CD14-positive monocyte (primary cell): ENCODE measurements at regions not wholly inside any gene's neighbourhood (a gene's known extent, or its start where the extent isn't known, plus 50 kb on each side); places are given as distances from the start of the nearest gene placed in this dataset.

Source experiments
- DNase-seq, 3 donors: peaks; one replicate each; pipeline ENCODE4 v3.0.0-alpha.2; 2011 to 2022
- H2AFZ ChIP-seq: 2 replicates; pipeline ENCODE4 v1.6.0; 2012; ENCODE audit warnings: mild to moderate bottlenecking, low read depth, low read length, inconsistent platforms; ENCODE audit not compliant: insufficient read depth, poor library complexity, severe bottlenecking
- H3K27ac ChIP-seq, 2 donors: 1 replicate in 1 of 2; 2 replicates in 1 of 2; pipeline ENCODE4 v1.5.1; 2012 to 2013; ENCODE audit warnings: low read length in 2 of 2, control low read depth in 1 of 2, inconsistent platforms in 1 of 2, low read depth in 1 of 2, mild to moderate bottlenecking in 1 of 2
- H3K27me3 ChIP-seq, 2 donors: one replicate each; pipeline versions ENCODE4 v1.6.0 to v1.6.1; 2011 to 2013; ENCODE audit warnings: low read length in 2 of 2; ENCODE audit not compliant: control insufficient read depth in 2 of 2, insufficient read depth in 2 of 2
- H3K36me3 ChIP-seq, 2 donors: replicated peaks in 1 of 2; 1 replicate in 1 of 2; 2 replicates in 1 of 2; pipeline versions ENCODE4 v1.5.1 to v1.6.1; 2012 to 2013; ENCODE audit warnings: low read length in 2 of 2, control low read depth in 1 of 2, inconsistent platforms in 1 of 2, mild to moderate bottlenecking in 1 of 2; ENCODE audit not compliant: insufficient read depth in 2 of 2, control insufficient read depth in 1 of 2
- H3K4me1 ChIP-seq, 2 donors: 1 replicate in 1 of 2; 2 replicates in 1 of 2; pipeline versions ENCODE4 v1.5.1 to v1.6.1; 2012 to 2013; ENCODE audit warnings: low read length in 2 of 2, control low read depth in 1 of 2, inconsistent platforms in 1 of 2, mild to moderate bottlenecking in 1 of 2, moderate library complexity in 1 of 2; ENCODE audit not compliant: insufficient read depth in 2 of 2, control insufficient read depth in 1 of 2
- H3K4me2 ChIP-seq: replicated peaks from 2 replicates; pipeline ENCODE3; 2012; ENCODE audit warnings: low read length, moderate library complexity, mild to moderate bottlenecking; ENCODE audit not compliant: poor library complexity, severe bottlenecking; ENCODE audit errors: extremely low read depth
- H3K4me3 ChIP-seq, 3 experiments: fragments of 200-600 bp in 1 of 3; sonication (generic) in 1 of 3; replicated peaks in 1 of 3; 1 replicate in 2 of 3; 2 replicates in 1 of 3; pipeline ENCODE4 v1.5.1; 2011 to 2013; ENCODE audit warnings: low read length in 3 of 3, mild to moderate bottlenecking in 3 of 3, control low read depth in 2 of 3, low read depth in 2 of 3, inconsistent platforms in 1 of 3, moderate library complexity in 1 of 3
- H3K79me2 ChIP-seq: 2 replicates; pipeline ENCODE4 v1.6.0; 2012; ENCODE audit warnings: mild to moderate bottlenecking, control low read depth, inconsistent platforms, low read length, moderate library complexity; ENCODE audit not compliant: insufficient read depth
- H3K9ac ChIP-seq: 2 replicates; pipeline ENCODE4 v1.6.0; 2017; ENCODE audit warnings: low read length, mild to moderate bottlenecking; ENCODE audit not compliant: insufficient read depth, poor library complexity, severe bottlenecking
- H3K9me3 ChIP-seq, 2 donors: replicated peaks in 1 of 2; 1 replicate in 1 of 2; 2 replicates in 1 of 2; pipeline versions ENCODE4 v1.5.1 to v1.6.1; 2012 to 2013; ENCODE audit warnings: low read length in 2 of 2, control low read depth in 1 of 2; ENCODE audit not compliant: control insufficient read depth in 1 of 2, insufficient read depth in 1 of 2
- H4K20me1 ChIP-seq: 2 replicates; pipeline ENCODE4 v1.6.0; 2012; ENCODE audit warnings: mild to moderate bottlenecking, low read length, control low read depth, moderate library complexity; ENCODE audit not compliant: insufficient read depth
- H3K27ac Mint-ChIP-seq, 7 donors: one replicate each; pipeline ENCODE4 v1.8.0; 2020; ENCODE audit warnings: mild to moderate bottlenecking in 7 of 7, mixed read lengths in 7 of 7, moderate library complexity in 6 of 7, inconsistent platforms in 2 of 7
- H3K27me3 Mint-ChIP-seq, 3 donors: one replicate each; pipeline ENCODE4 v1.8.0; 2021 to 2022; ENCODE audit warnings: low read depth in 3 of 3, mild to moderate bottlenecking in 3 of 3, mixed read lengths in 3 of 3, moderate library complexity in 3 of 3, inconsistent platforms in 1 of 3
- H3K36me3 Mint-ChIP-seq, 2 donors: one replicate each; pipeline ENCODE4 v1.8.0; 2020; ENCODE audit warnings: mixed read lengths in 2 of 2, inconsistent platforms in 1 of 2, mild to moderate bottlenecking in 1 of 2
- H3K4me1 Mint-ChIP-seq: one replicate; pipeline ENCODE4 v1.8.0; 2020; ENCODE audit warnings: mild to moderate bottlenecking, mixed read lengths
- H3K4me3 Mint-ChIP-seq, 2 donors: one replicate each; pipeline ENCODE4 v1.8.0; 2020; ENCODE audit warnings: mild to moderate bottlenecking in 2 of 2, mixed read lengths in 2 of 2, moderate library complexity in 1 of 2
- H3K9me3 Mint-ChIP-seq, 7 donors: one replicate each; pipeline ENCODE4 v1.8.0; 2020 to 2022; ENCODE audit warnings: mixed read lengths in 7 of 7, mild to moderate bottlenecking in 6 of 7, moderate library complexity in 6 of 7, inconsistent platforms in 2 of 7
- CTCF ChIP-seq: fragments of 200-600 bp; IDR thresholded peaks from one replicate; pipeline ENCODE4 v1.8.0; 2022; ENCODE audit warnings: antibody characterized with exemption, mild to moderate bottlenecking
- WGBS: methylation state at CpG from one replicate; pipeline ENCODE4 v1.1.5; 2013; ENCODE audit warnings: missing lambda C conversion rate; ENCODE audit not compliant: insufficient coverage; 5-methylcytosine and 5-hydroxymethylcytosine counted together
- intact Hi-C, 2 donors: fragments of 100-400 bp; cut with micrococcal nuclease; formaldehyde crosslinking; loops; one replicate each; pipeline versions ENCODE4 v1.15.0 to v1.15.1; 2023

- H2AFZ ChIP-seq, result no peak overlapping the region
- H3K36me3 ChIP-seq, result no peaks in the 10 kb centered on the region
- no peak overlapping the region for H3K27ac ChIP-seq
- H4K20me1 ChIP-seq, result no peaks in the 10 kb centered on the region
- no peak for TF ChIP-seq CTCF
- H3K9me3 Mint-ChIP-seq, result peaks cover 0 to 3% (median 0%) of the 10 kb centered on the region in 7 donors
- H3K36me3 Mint-ChIP-seq, result no peaks in the 10 kb centered on the region
- H3K4me1 Mint-ChIP-seq, result no peaks in the 10 kb centered on the region
- H3K9ac ChIP-seq, result no peak overlapping the region
- no peak overlapping the region for H3K27ac Mint-ChIP-seq
- H3K79me2 ChIP-seq, result no peaks in the 10 kb centered on the region
- no peaks in the 10 kb centered on the region for H3K27me3 Mint-ChIP-seq
- no peak overlapping the region for H3K4me2 ChIP-seq
- peaks cover 0 to 2% of the 10 kb centered on the region in 2 donors for H3K9me3 ChIP-seq
- H3K4me3 ChIP-seq, result no peak overlapping the region
- H3K4me3 Mint-ChIP-seq, result no peak overlapping the region
- no peaks in the 10 kb centered on the region for H3K27me3 ChIP-seq
- intact Hi-C loops, result no loop called here
- H3K4me1 ChIP-seq, result no peaks in the 10 kb centered on the region
- no peak for DNase-seq
Observed at GRCh38 chr7:115101199-115101598, 179.3 kb downstream of the MDFIC start.

- Histone ChIP-seq H3K27me3 (no peaks in the 10 kb centered on the region), H2AFZ (no peak overlapping the region), H4K20me1 (no peaks in the 10 kb centered on the region), H3K4me2 (no peak overlapping the region), H3K4me3 (no peak overlapping the region), H3K27ac (no peak overlapping the region), H3K9me3 (no peaks in the 10 kb centered on the region), H3K79me2 (no peaks in the 10 kb centered on the region), H3K36me3 (no peaks in the 10 kb centered on the region), H3K9ac (no peak overlapping the region), H3K4me1 (no peaks in the 10 kb centered on the region)
- 100% methylated on average over 1 of the region's 1 CpG for WGBS
- H3K27ac Mint-ChIP-seq, result no peak overlapping the region
- TF ChIP-seq CTCF, result no peak
- no peaks in the 10 kb centered on the region for H3K27me3 Mint-ChIP-seq
- no peak overlapping the region for H3K4me3 Mint-ChIP-seq
- intact Hi-C loops, result no loop called here
- peaks cover 0 to 3% (median 0%) of the 10 kb centered on the region in 7 donors for H3K9me3 Mint-ChIP-seq
- H3K4me1 Mint-ChIP-seq, result no peaks in the 10 kb centered on the region
- no peaks in the 10 kb centered on the region for H3K36me3 Mint-ChIP-seq
- no peak for DNase-seq
Observed at GRCh38 chr7:115099906-115100305, 178.0 kb downstream of the MDFIC start.
